RKO (cell line): ENCODE measurements at regions not wholly inside any gene's neighbourhood (a gene's known extent, or its start where the extent isn't known, plus 50 kb on each side); places are given as distances from the start of the nearest gene placed in this dataset.
A peak's percentile ranks its signal among the peaks of the same experiment; 100 is the strongest.
"Not testable (repeated sequence)": the region's sequence is repeated elsewhere in the genome, so short reads cannot be mapped to it uniquely, and the experiment has no call there.

Source experiments
- DNase-seq: peaks from one replicate; pipeline ENCODE4 v3.0.0-alpha.2; 2016; ENCODE audit warnings: low spot score

- no peak for DNase-seq
These were observed 67.6 kb downstream of the HTR1A start for GRCh38 chr5:63894690-63895089.

GRCh38 chr5:63878788-63879187 lies 83.5 kb downstream of the HTR1A start:
- DNase-seq, result no peak

- DNase-seq, result no peak
These were observed 84.3 kb downstream of the HTR1A start for GRCh38 chr5:63877961-63878360.

DNA sequence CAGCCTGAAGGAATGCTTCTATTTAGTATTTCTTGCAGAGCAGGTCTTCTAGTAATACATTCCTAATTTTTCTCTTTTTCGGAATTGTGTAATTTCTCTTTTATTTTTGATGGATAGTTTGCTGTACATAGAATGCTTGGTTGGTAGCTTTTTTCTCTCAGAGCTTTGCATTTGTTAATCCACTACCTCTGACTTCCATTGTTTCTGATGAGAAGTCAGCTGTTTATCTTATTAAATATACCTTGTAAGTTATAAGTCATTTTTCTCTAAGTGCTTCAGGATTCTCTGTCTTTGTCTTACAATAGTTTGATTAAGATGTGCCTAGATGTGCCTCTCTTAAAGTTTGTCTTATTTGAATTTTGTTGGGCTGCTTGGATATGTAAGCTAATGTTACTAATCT lies 101.9 kb downstream of the HTR1A start:
- DNase-seq, result no peak

DNA sequence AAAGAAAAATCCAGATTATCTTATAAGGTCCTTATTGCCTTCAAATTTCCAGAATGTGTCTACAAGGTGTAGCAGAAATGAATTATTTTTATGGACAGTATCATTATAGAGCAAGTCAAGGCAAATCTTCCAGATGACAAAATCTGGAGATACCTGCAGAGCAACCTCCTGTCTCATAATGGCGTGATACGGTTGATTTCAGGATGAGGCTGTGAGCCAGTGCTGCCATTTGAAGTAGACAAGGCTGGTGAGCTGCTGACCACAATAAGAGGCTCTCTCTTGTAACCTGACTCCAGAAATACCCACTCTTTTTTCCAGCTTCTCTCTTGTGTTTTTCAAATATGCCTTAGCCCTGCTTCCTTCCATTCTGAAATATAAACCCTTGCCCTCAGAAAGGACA lies 108.2 kb downstream of the HTR1A start:
- DNase-seq, result no peak

GRCh38 chr5:63843190-63843589 lies 119.1 kb downstream of the HTR1A start:
- DNase-seq, result no peak

DNA sequence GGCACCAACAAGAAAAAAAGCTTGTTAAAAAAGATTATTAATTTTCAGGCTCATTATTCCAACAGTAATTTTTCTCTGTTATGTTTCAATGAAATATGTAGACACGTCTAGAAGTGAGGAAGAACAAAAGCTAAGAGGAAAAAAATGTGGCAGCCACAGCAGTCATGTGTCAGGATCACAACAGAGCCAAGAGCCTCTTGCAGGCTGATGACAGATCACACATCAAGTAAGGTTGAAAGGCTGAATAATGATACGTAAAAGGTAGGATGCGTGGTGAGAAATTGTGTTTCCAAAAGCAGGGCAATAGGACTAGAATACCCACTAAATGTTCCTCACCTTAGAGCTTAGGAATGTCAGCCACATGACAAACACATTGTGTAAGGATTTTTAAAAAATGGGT lies 124.8 kb downstream of the HTR1A start:
- DNase-seq, result no peak

GRCh38 chr5:63831381-63831780 lies 130.9 kb downstream of the HTR1A start:
- DNase-seq, result no peak

DNA sequence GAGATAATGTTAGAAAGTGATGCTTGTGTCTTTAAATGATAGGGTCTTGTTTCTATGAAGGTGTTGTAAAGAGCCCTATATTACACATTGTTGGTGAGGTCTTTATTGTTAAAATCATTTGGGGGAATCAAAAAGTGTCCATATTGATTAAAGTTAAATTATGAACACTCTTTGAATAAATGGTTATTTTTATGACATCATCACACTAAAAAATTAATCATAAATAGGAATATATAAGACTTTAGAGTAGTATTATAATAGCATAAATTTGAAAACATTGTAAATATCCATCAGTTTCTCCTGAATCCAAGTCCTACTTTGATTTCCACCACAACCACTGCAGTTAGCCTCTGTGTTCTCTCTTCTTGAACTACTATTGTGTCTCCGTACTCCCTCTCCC lies 136.3 kb downstream of the HTR1A start:
- no peak for DNase-seq

DNA sequence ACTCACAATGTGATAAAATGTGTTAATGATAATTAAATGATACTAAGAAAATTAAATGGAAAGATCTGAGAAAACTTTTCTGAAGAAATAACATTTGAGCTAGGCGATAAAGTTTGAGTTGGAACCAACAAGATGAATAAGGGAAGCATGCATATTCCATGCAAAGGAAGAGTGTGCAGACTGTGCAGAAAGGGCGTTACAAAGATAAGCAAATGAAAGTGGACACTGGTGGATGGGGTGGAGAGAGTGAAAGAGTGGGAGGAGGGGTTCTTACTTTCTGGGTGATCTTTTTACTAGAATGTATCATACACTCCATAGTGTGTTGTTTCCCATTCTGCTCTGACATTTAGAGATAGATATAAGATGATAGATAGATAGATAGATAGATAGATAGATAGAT lies 138.7 kb downstream of the HTR1A start:
- DNase-seq, result no peak

DNA sequence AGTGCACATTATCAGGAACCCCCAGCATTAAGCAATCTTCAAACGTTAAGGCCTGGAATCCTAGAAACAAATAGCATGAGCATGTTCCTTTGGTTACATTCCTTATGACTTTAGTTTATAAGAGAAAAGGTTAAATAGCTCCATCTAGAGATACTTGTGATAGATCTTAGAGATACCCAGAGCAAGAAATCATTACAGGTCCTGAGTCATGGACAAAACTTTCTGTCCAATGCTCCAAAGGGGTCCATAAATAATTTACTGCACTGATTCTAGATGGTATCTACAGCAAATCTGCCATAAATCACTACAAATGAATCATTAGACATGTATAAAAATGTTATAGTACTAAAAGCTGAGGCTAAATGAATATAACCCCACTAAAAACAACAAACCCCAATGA lies 139.6 kb downstream of the HTR1A start:
- peak; percentile 32 for DNase-seq

GRCh38 chr5:63820577-63820976 lies 141.7 kb downstream of the HTR1A start:
- DNase-seq, result no peak

- no peak for DNase-seq
These were observed 149.6 kb downstream of the HTR1A start for GRCh38 chr5:63812693-63813092.

- no peak for DNase-seq
These were observed 150.3 kb downstream of the HTR1A start for GRCh38 chr5:63811961-63812360.

GRCh38 chr5:63811286-63811685 lies 151.0 kb downstream of the HTR1A start:
- no peak for DNase-seq

DNA sequence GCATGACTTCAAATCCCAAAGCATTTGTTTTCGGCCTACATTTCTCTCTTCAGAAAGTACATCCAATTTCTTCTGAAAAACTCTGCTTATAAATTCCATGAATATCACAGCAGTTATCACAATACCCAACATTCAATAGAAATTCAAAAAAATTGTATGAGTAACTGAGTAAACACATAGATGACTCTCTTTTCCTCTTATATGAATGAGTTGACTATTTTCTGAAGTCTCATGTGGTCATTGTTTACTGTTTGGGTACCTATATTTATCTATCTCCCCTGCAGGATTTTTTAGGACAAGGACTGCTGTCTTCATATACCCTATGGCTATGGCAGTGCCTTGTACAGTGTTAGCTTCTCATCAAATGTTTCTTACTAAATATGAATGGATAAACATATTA lies 157.1 kb downstream of the HTR1A start:
- DNase-seq, result no peak

- DNase-seq, result no peak
These were observed 159.1 kb downstream of the HTR1A start for GRCh38 chr5:63803165-63803564.

GRCh38 chr5:63794979-63795378 lies 167.3 kb downstream of the HTR1A start:
- no peak for DNase-seq

- DNase-seq, result no peak
These were observed 167.9 kb downstream of the HTR1A start for GRCh38 chr5:63794296-63794695.

- no peak for DNase-seq
These were observed 187.3 kb downstream of the HTR1A start for GRCh38 chr5:63774939-63775338.

- no peak for DNase-seq
These were observed 194.0 kb downstream of the HTR1A start for GRCh38 chr5:63768221-63768620.

GRCh38 chr5:63760965-63761364 lies 201.3 kb downstream of the HTR1A start:
- DNase-seq, result no peak

DNA sequence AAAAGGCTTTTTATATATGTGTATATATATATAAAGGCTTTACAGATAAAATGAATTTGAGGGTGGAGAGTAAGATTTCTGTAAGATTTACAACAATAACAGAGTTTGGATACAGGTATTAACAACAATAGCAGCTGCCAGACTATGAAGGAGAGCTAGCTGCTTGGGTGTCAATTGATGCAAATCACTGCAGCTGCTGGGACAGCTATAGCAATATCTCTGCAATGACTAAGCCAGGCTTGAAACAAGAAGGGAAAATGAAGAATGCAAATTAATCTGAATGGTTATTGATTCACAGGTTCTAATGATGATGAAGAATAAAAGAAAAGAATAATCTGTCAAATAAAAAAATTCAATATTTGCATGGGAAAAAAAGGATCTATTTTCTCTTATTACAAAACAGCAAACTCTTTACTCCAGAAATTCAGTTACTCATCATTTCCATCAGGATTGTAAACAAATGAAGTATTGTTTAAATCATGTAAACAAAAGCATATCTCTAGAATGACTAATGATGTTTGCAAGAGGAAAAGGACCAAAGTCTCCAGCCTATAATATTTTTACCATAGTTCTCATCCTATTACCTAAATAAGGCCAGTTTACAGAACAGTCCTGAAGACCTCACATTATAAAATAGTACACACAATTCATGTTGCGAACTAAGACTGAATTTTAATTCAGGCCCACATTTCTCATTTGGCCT lies 219.0 kb downstream of the HTR1A start:
- DNase-seq, result no peak

- DNase-seq, result not testable (repeated sequence)
These were observed 229.4 kb downstream of the HTR1A start for GRCh38 chr5:63732880-63733279.

DNA sequence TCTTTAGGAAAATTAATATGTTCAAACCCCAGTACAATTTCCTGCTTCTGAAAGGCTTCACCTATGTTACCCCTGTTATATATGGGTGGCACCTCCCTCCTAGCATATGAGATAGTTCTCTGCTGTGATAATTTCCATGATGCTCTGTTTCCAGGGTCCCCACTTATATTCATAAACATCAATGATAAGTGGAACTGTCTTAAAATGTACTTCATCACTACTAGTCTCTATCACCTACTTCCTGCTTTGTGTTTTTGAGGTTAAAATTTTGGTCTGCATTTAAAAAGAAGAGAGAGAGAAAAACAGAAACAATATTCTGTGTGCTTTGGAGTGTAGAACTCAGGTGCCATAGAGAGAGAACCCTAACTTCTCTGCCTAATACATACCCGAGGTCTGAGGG lies 234.7 kb downstream of the HTR1A start:
- no peak for DNase-seq
